HG03520 (cell line): ENCODE measurements at regions not wholly inside any gene's neighbourhood (a gene's known extent, or its start where the extent isn't known, plus 50 kb on each side); places are given as distances from the start of the nearest gene placed in this dataset.
A peak's percentile ranks its signal among the peaks of the same experiment; 100 is the strongest.
"Not testable (repeated sequence)": the region's sequence is repeated elsewhere in the genome, so short reads cannot be mapped to it uniquely, and the experiment has no call there.

Experiments
- ATAC-seq: cut with Tn5 transposase; IDR thresholded peaks from one replicate; pipeline ENCODE4 v1.9.1; 2021; ENCODE audit warnings: mild to moderate bottlenecking, moderate library complexity; ENCODE audit not compliant: unreplicated experiment

GRCh38 chr9:61817127-61817705 lies 627.4 kb downstream of the SPATA31A7 start:
- not testable (repeated sequence) for ATAC-seq

DNA sequence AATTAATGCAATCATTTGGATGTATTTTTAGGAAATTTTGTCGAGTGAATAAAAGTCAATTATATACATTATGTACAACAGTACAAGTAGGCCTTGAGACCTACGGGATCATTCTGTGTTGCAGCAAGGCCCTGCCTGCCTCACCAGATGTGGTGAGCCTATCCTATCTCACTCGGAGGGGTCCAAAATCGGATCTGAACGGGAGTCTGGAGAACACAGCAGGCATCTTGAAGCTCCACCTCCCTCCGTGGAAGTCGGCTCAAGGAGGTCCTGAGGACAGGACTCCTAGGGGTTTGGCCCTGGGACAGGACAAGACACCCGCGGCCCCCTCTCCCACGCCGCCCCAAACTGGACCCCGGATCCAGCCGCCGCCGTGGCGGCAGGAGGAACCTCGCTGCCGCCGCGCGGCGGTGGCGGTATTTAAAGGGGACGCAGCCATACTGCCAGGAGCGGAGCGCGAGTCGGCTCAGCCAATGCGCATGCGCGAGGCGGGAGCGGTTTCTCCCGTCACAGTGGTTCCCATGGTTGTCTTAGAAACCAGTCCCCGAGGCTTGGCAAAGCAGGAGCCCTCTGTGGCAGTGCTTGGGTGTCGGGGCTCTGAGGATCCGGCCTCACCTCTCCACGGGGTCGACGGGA lies 663.9 kb downstream of the SPATA31A7 start:
- peak; percentile 81 for ATAC-seq

DNA sequence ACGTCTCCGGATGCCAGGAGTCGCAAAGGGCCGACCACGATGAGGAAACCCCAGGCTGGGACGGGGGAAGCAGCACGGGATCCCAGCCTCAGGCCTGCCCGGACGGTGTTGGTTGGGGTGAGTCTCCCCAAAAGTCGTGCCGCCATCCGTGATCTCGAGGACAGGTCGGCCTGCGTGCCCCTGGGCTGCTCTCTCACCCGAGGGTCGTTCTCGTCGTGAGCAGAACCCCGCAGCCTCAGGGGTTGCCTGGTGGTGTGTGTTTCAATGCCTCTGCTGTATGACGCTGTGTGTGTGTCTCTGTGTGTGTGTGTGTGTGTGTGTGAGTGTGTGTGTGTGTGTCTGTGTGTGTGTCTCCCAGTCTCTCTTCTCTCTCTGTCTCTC lies 664.4 kb downstream of the SPATA31A7 start:
- not testable (repeated sequence) for ATAC-seq

GRCh38 chr9:61856283-61856682 lies 666.4 kb downstream of the SPATA31A7 start:
- ATAC-seq = not testable (repeated sequence)

DNA sequence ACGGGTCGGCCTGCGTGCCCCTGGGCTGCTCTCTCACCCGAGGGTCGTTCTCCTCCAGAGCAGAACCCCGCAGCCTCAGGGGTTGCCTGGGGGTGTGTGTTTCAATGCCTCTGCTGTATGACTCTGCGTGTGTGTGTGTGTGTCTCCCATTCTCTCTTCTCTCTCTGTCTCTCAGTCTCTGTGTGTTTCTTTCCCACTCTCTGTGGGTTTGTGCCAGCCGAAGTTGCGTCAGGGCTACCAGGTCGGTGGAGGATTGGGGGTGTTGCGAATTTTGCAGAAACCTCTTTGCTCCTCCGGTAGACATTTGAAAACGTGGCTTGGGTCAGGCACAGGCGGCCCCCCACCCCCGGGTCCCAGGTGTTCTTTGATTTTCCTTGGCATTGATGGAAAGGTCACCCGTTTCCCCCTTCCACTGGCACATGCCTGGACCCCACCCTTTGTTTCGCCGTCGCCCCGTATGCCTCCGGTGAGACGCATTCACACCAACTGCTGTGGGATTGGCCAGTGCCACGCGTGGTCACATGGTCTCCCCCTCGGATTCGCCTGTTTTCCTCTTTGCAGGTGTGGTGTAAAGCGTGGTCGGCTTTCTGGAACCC lies 667.1 kb downstream of the SPATA31A7 start:
- ATAC-seq = not testable (repeated sequence)

DNA sequence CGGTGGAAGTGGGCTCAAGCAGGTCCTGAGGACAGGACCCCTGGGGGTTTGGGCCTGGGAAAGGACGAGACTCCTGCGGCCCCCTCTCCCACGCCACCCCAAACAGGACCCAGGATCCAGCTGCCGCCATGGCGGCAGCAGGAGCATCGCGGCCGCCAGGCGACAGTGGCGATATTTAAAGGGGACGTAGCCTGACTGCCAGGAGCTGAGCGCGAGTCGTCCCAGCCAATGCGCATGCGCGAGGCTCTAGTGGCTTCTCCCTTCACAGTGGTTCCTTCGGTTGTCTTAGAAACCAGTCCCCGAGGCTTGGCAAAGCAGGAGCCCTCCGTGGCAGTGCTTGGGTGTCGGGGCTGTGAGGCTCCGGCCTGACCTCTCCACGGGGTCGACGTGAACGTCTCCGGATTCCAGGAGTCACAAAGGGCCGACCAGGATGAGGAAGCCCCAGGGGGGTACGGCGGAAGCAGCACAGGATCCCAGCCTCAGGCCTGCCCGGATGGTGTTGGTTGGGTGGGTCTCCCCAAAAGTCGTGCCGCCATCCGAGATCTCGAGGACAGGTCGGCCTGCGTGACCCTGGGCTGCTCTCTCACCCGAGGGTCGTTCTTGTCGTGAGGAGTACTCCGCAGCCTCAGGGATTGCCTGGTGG lies 668.0 kb downstream of the SPATA31A7 start:
- peak; percentile 71 for ATAC-seq

DNA sequence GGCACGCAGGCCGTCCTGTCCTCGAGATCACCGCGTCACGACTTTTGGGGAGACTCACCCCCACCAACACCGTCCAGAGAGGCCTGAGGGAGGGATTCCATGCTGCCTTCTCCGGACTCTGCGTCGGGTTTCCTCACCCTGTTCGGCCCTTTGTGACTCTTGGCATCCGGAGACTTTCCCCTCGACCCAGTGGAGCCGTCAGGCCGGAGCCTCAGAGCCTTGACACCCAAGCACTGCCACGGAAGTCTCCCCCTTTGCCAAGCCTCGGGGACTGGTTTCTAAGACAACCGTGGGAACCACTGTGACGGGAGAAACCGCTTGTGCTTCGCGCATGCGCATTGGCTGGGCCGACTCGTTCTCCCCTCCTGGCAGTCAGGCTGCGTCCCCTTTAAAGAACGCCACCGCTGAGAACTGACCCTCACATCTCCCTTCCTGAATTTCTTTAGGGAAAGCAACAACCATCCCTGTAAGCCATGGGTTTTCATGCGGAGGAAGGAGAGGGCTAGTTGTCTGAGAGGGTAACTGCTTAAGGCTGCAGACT lies 672.7 kb downstream of the SPATA31A7 start:
- not testable (repeated sequence) for ATAC-seq

- ATAC-seq = not testable (repeated sequence)
These were observed 674.6 kb downstream of the SPATA31A7 start for GRCh38 chr9:61864463-61864862.

- not testable (repeated sequence) for ATAC-seq
These were observed 679.1 kb downstream of the SPATA31A7 start for GRCh38 chr9:61868965-61869364.

GRCh38 chr9:61872329-61872728 lies 682.5 kb downstream of the SPATA31A7 start:
- ATAC-seq = not testable (repeated sequence)
